ENCODE measurements at regions not wholly inside any gene's neighbourhood (a gene's known extent, or its start where the extent isn't known, plus 50 kb on each side); places are given as distances from the start of the nearest gene placed in this dataset.
"Not testable (repeated sequence)": the region's sequence is repeated elsewhere in the genome, so short reads cannot be mapped to it uniquely, and the experiment has no call there.

GRCh38 chr7:125274742-125275141 is 345.1 kb upstream of the POT1 start:
- intact Hi-C loops (cut with micrococcal nuclease) = not testable (repeated sequence)

GRCh38 chr7:125264174-125264856 is 334.7 kb upstream of the POT1 start:
- intact Hi-C loops (cut with micrococcal nuclease) = not testable (repeated sequence)

GRCh38 chr7:125258876-125259417 is 329.3 kb upstream of the POT1 start:
- intact Hi-C loops (cut with micrococcal nuclease) = not testable (repeated sequence)

- intact Hi-C loops (cut with micrococcal nuclease) = no loop called here
These were observed 328.0 kb upstream of the POT1 start for GRCh38 chr7:125257617-125258016.

GRCh38 chr7:125256446-125256845 is 326.8 kb upstream of the POT1 start:
- intact Hi-C loops (cut with micrococcal nuclease) = no loop called here

GRCh38 chr7:125255810-125256209 is 326.2 kb upstream of the POT1 start:
- intact Hi-C loops (cut with micrococcal nuclease) = no loop called here

GRCh38 chr7:125254566-125254965 is 324.9 kb upstream of the POT1 start:
- intact Hi-C loops (cut with micrococcal nuclease) = no loop called here

- intact Hi-C loops (cut with micrococcal nuclease) = no loop called here
These were observed 324.0 kb upstream of the POT1 start for GRCh38 chr7:125253452-125254190.

- intact Hi-C loops (cut with micrococcal nuclease) = no loop called here
These were observed 318.0 kb upstream of the POT1 start for GRCh38 chr7:125247514-125248098.

GRCh38 chr7:125246706-125247105 is 317.1 kb upstream of the POT1 start:
- intact Hi-C loops (cut with micrococcal nuclease) = no loop called here

- intact Hi-C loops (cut with micrococcal nuclease) = no loop called here
These were observed 311.9 kb upstream of the POT1 start for GRCh38 chr7:125241548-125241947.

- intact Hi-C loops (cut with micrococcal nuclease) = loop anchor here (10.0 kb wide), 1 partner anchor 1632 kb away; no protein-coding TSS in a partner anchor
These were observed 293.0 kb upstream of the POT1 start for GRCh38 chr7:125222596-125222995.

GRCh38 chr7:125218076-125218475 is 288.5 kb upstream of the POT1 start:
- intact Hi-C loops (cut with micrococcal nuclease) = loop anchor here (10.0 kb wide), 1 partner anchor 437 kb away; no protein-coding TSS in a partner anchor

- intact Hi-C loops (cut with micrococcal nuclease) = no loop called here
These were observed 271.4 kb upstream of the POT1 start for GRCh38 chr7:125201002-125201401.

- intact Hi-C loops (cut with micrococcal nuclease) = no loop called here
These were observed 268.2 kb upstream of the POT1 start for GRCh38 chr7:125197731-125198393.

- intact Hi-C loops (cut with micrococcal nuclease) = no loop called here
These were observed 265.5 kb upstream of the POT1 start for GRCh38 chr7:125195156-125195555.

- intact Hi-C loops (cut with micrococcal nuclease) = no loop called here
These were observed 263.6 kb upstream of the POT1 start for GRCh38 chr7:125193263-125193662.

GRCh38 chr7:125184801-125185200 is 255.2 kb upstream of the POT1 start:
- intact Hi-C loops (cut with micrococcal nuclease) = no loop called here

GRCh38 chr7:125181569-125182267 is 252.1 kb upstream of the POT1 start:
- intact Hi-C loops (cut with micrococcal nuclease) = not testable (repeated sequence)

GRCh38 chr7:125173571-125173970 is 243.9 kb upstream of the POT1 start:
- intact Hi-C loops (cut with micrococcal nuclease) = no loop called here

- intact Hi-C loops (cut with micrococcal nuclease) = no loop called here
These were observed 239.5 kb upstream of the POT1 start for GRCh38 chr7:125169088-125169487.
